ENCODE measurements at regions not wholly inside any gene's neighbourhood (a gene's known extent, or its start where the extent isn't known, plus 50 kb on each side); places are given as distances from the start of the nearest gene placed in this dataset.
A peak's percentile ranks its signal among the peaks of the same experiment; 100 is the strongest.

- Histone ChIP-seq H3K4me2 (ENCODE audit: low read depth, low read length) (no peak overlapping the region), H2AFZ (ENCODE audit: low read length) (no peak overlapping the region), H3K9ac (ENCODE audit: insufficient read depth, low read depth, low read length) (no peak overlapping the region), H3K27ac (ENCODE audit: extremely low read length, insufficient read depth, low read length) (peak overlapping the region; percentile 59), H3K27me3 (ENCODE audit: control insufficient read depth in 1 of 2, insufficient read depth in 2 of 2, low read length in 2 of 2) (no peaks in the 10 kb centered on the region), H3K4me3 (replicated peaks in 1 of 3; ENCODE audit: insufficient read depth in 1 of 3, low read depth in 2 of 3, low read length in 3 of 3) (no peak overlapping the region), H3K79me2 (ENCODE audit: insufficient read depth, low read length) (no peaks in the 10 kb centered on the region), H3K4me1 (ENCODE audit: insufficient read depth, low read length) (peaks cover 69% of the 10 kb centered on the region), H4K20me1 (ENCODE audit: insufficient read depth, low read length) (no peaks in the 10 kb centered on the region), H3K36me3 (replicated peaks in 1 of 2; ENCODE audit: control insufficient read depth in 1 of 2, insufficient read depth in 2 of 2, low read length in 2 of 2) (no peaks in the 10 kb centered on the region), H3K9me3 (ENCODE audit: low read length) (no peaks in the 10 kb centered on the region)
- CTCF ChIA-PET (ENCODE audit: low intra/inter-chr PET ratio, low total read pairs): no interaction called here
- no peak for ATAC-seq
- intact Hi-C loops (cut with micrococcal nuclease; ENCODE audit: unreplicated experiment): no loop called here
- WGBS (ENCODE audit: low lambda C conversion rate): 90% methylated on average over 8 of the region's 8 CpGs
- no TSS peak for BruUV-seq (replicated peaks)
- no peak for DNase-seq (ENCODE audit: low spot score)
- TF ChIP-seq THRA (CRISPR knock-in tag; IDR thresholded peaks at IDR 0.05; ENCODE audit: borderline replicate concordance): no peak
- peak; percentile 94 for TF ChIP-seq ZNF768 (CRISPR knock-in tag; IDR thresholded peaks at IDR 0.05)
- POLR2A ChIA-PET: interaction anchor here (1.8 kb wide), 1 partner anchor 58 kb away, joined by 4 read pairs; no protein-coding TSS in a partner anchor
- in situ Hi-C loops (cut with HindIII; ENCODE audit: extremely low pct_ligation_motif_present, low pct_unique_long_range_greater_than_20kb): no loop called here
- no peak for FAIRE-seq
These were observed 83.0 kb upstream of the CIBAR2 start for GRCh38 chr16:85195271-85195647.

- FAIRE-seq: no peak
- POLR2A ChIA-PET: interaction anchor here (1.8 kb wide), 1 partner anchor 59 kb away, joined by 4 read pairs; no protein-coding TSS in a partner anchor
- no peaks in the 10 kb centered on the region for H3K79me2 ChIP-seq (ENCODE audit: insufficient read depth, low read length)
- TF ChIP-seq ZBTB21 (CRISPR knock-in tag; IDR thresholded peaks at IDR 0.05) (no peak), NFAT5 (CRISPR knock-in tag; IDR thresholded peaks at IDR 0.05) (no peak), E2F5 (CRISPR knock-in tag; conservative IDR thresholded peaks at IDR 0.05) (no peak), MYPOP (CRISPR knock-in tag; IDR thresholded peaks at IDR 0.05) (no peak), IKZF4 (CRISPR knock-in tag; IDR thresholded peaks at IDR 0.05; ENCODE audit: borderline replicate concordance, low read depth, not compliant biosample characterization) (no peak)
These were observed 83.9 kb upstream of the CIBAR2 start for GRCh38 chr16:85195900-85196772.

More at GRCh38 chr16:85195900-85196772, 83.9 kb upstream of the CIBAR2 start:
- H4K20me1 ChIP-seq (ENCODE audit: insufficient read depth, low read length): no peaks in the 10 kb centered on the region
- H3K27ac ChIP-seq (ENCODE audit: extremely low read length, insufficient read depth, low read length): peak overlapping the region; percentile 59
- no peaks in the 10 kb centered on the region for H3K27me3 ChIP-seq (ENCODE audit: control insufficient read depth in 1 of 2, insufficient read depth in 2 of 2, low read length in 2 of 2)
- peak overlapping the region; percentile 33; the same call in 1 of the 2 replicates for H3K4me2 ChIP-seq (ENCODE audit: low read depth, low read length)
- in situ Hi-C loops (cut with HindIII; ENCODE audit: extremely low pct_ligation_motif_present, low pct_unique_long_range_greater_than_20kb): no loop called here
- peaks cover 73% of the 10 kb centered on the region for H3K4me1 ChIP-seq (ENCODE audit: insufficient read depth, low read length)
- 40% methylated on average over 22 of the region's 22 CpGs for WGBS (ENCODE audit: low lambda C conversion rate)
- no peaks in the 10 kb centered on the region for H3K36me3 ChIP-seq (replicated peaks in 1 of 2; ENCODE audit: control insufficient read depth in 1 of 2, insufficient read depth in 2 of 2, low read length in 2 of 2)
- BruUV-seq (replicated peaks): no TSS peak
- no peak overlapping the region for H2AFZ ChIP-seq (ENCODE audit: low read length)
- CTCF ChIA-PET (ENCODE audit: low intra/inter-chr PET ratio, low total read pairs): no interaction called here
- no peaks in the 10 kb centered on the region for H3K9me3 ChIP-seq (ENCODE audit: low read length)
- peak overlapping the region in 1 of 3 experiments; percentile 7; a peak in 1 of 6 replicates for H3K4me3 ChIP-seq (replicated peaks in 1 of 3; ENCODE audit: insufficient read depth in 1 of 3, low read depth in 2 of 3, low read length in 3 of 3)
- no peak for ATAC-seq
- intact Hi-C loops (cut with micrococcal nuclease; ENCODE audit: unreplicated experiment): no loop called here
- no peak overlapping the region for H3K9ac ChIP-seq (ENCODE audit: insufficient read depth, low read depth, low read length)
- DNase-seq (ENCODE audit: low spot score): no peak
